GM12878 (cell line): ENCODE measurements at regions not wholly inside any gene's neighbourhood (a gene's known extent, or its start where the extent isn't known, plus 50 kb on each side); places are given as distances from the start of the nearest gene placed in this dataset.

Experiments used
- ATAC-seq: fragments of 200-7000 bp; cut with Tn5 transposase; 3 replicates; pipeline ENCODE4 v1.9.1; 2020; ENCODE audit warnings: mild to moderate bottlenecking, moderate library complexity
- BruUV-seq: library from RNA; stranded (reverse); fragments of 400-500 nt; replicated peaks from 2 replicates; lab custom pipeline; 2021; lab: Mats Ljungman, UMichigan
- CTCF ChIA-PET: fragments of 300-600 bp; sonication (Branson Sonifier 250); formaldehyde crosslinking; extraction: SDS; loops from one replicate; lab custom pipeline; 2021; ENCODE audit warnings: inconsistent platforms; lab: Yijun Ruan, JAX
- POLR2A ChIA-PET: fragments of 350-600 bp; formaldehyde crosslinking; extraction: SDS; loops from one replicate; lab custom pipeline; 2021; ENCODE audit warnings: inconsistent platforms; lab: Charles Lee
- RAD21 ChIA-PET: fragments of 300-600 bp; sonication (Branson Sonifier 250); formaldehyde crosslinking; loops from one replicate; lab custom pipeline; 2023; ENCODE audit warnings: antibody characterized with exemption; ENCODE audit not compliant: unreplicated experiment; lab: Charles Lee
- SMC1A ChIA-PET: fragments of 300-600 bp; sonication (Branson Sonifier 250); formaldehyde crosslinking; loops from one replicate; lab custom pipeline; 2023; ENCODE audit not compliant: unreplicated experiment, uncharacterized antibody; lab: Charles Lee
- DNase-seq: peaks from one replicate; pipeline ENCODE4 v3.0.0-alpha.2; 2011; ENCODE audit warnings: low read depth, low spot score
- FAIRE-seq: peaks from 3 replicates; lab custom pipeline; 2011; peaks lifted over from hg19 to GRCh38; lab: Jason Lieb, UNC
- H2AFZ ChIP-seq: 2 replicates; pipeline ENCODE4 v1.6.0; 2011; ENCODE audit warnings: low read depth, low read length, control low read depth; ENCODE audit not compliant: control insufficient read depth
- H3K27ac ChIP-seq: 2 replicates; pipeline ENCODE4 v1.5.1; 2011; ENCODE audit warnings: control low read depth; ENCODE audit not compliant: control insufficient read depth, insufficient read depth
- H3K27me3 ChIP-seq, 2 experiments: replicated peaks in 1 of 2; 2 replicates each; pipeline versions ENCODE4 v1.6.0 to v1.6.1; 2011; ENCODE audit warnings: low read length in 1 of 2; ENCODE audit not compliant: control insufficient read depth in 2 of 2, insufficient read depth in 2 of 2
- H3K36me3 ChIP-seq, 2 experiments: 2 replicates each; pipeline ENCODE4 v1.5.1; 2011; ENCODE audit warnings: low read length in 1 of 2; ENCODE audit not compliant: control insufficient read depth in 2 of 2, insufficient read depth in 2 of 2
- H3K4me1 ChIP-seq: 2 replicates; pipeline ENCODE4 v1.6.1; 2011; ENCODE audit warnings: mild to moderate bottlenecking, low read length, moderate library complexity, mixed read lengths; ENCODE audit not compliant: control insufficient read depth, insufficient read depth
- H3K4me2 ChIP-seq: 2 replicates; pipeline ENCODE4 v1.6.0; 2011; ENCODE audit warnings: control low read depth; ENCODE audit not compliant: control insufficient read depth, insufficient read depth
- H3K4me3 ChIP-seq: fragments of 200-600 bp; sonication (generic); 2 replicates; pipeline ENCODE4 v1.5.1; 2016
- H3K79me2 ChIP-seq: 2 replicates; pipeline ENCODE4 v1.6.0; 2011; ENCODE audit warnings: low read length; ENCODE audit not compliant: control insufficient read depth, insufficient read depth
- H3K9ac ChIP-seq: 2 replicates; pipeline ENCODE4 v1.8.0; 2011; ENCODE audit warnings: low read length, control low read depth, mixed read lengths; ENCODE audit not compliant: control insufficient read depth, insufficient read depth
- H3K9me3 ChIP-seq: replicated peaks from 3 replicates; pipeline ENCODE4 v1.5.1; 2011; ENCODE audit warnings: mild to moderate bottlenecking, low read length; ENCODE audit not compliant: control insufficient read depth, insufficient read depth
- H4K20me1 ChIP-seq: 2 replicates; pipeline ENCODE4 v1.6.0; 2011; ENCODE audit not compliant: control insufficient read depth, insufficient read depth
- CREB1 ChIP-seq: IDR thresholded peaks from 2 replicates; pipeline ENCODE4 v1.6.1; 2012; ENCODE audit warnings: low read depth, mild to moderate bottlenecking, inconsistent platforms
- FOS ChIP-seq: IDR thresholded peaks from 3 replicates; pipeline ENCODE4 v1.6.1; 2011; ENCODE audit warnings: borderline replicate concordance; ENCODE audit not compliant: insufficient read length; ENCODE audit errors: extremely low read depth
- GATAD2B ChIP-seq: fragments of 450-650 bp; conservative IDR thresholded peaks from 2 replicates; pipeline ENCODE4 v1.6.1; 2017; ENCODE audit warnings: low read depth, mild to moderate bottlenecking, moderate library complexity
- NRF1 ChIP-seq: conservative IDR thresholded peaks from 2 replicates; pipeline ENCODE4 v1.6.1; 2011; ENCODE audit warnings: mild to moderate bottlenecking, low read depth, low read length, improper control_type of control experiment
- PAX8 ChIP-seq: fragments of 450-650 bp; IDR thresholded peaks from 2 replicates; pipeline ENCODE4 v1.6.1; 2017; ENCODE audit warnings: mild to moderate bottlenecking, moderate library complexity
- RFX5 ChIP-seq: IDR thresholded peaks from 2 replicates; pipeline ENCODE4 v1.6.1; 2011; ENCODE audit warnings: low read depth, low read length, improper control_type of control experiment
- SIN3A ChIP-seq: IDR thresholded peaks from 2 replicates; pipeline ENCODE4 v1.6.1; 2012; ENCODE audit warnings: low read depth, low read length, improper control_type of control experiment
- SP1 ChIP-seq: IDR thresholded peaks from one replicate; pipeline ENCODE4 v1.6.1; 2011; ENCODE audit warnings: low read depth, low read length
- YBX1 ChIP-seq: fragments of 450-650 bp; IDR thresholded peaks from 2 replicates; pipeline ENCODE4 v1.6.1; 2016; ENCODE audit warnings: antibody characterized with exemption
- ZNF384 ChIP-seq: IDR thresholded peaks from 2 replicates; pipeline ENCODE4 v1.6.1; 2012; ENCODE audit warnings: low read depth, mild to moderate bottlenecking, low read length, improper control_type of control experiment, borderline replicate concordance
- WGBS: methylation state at CpG from one replicate; pipeline ENCODE4 v1.1.6; 2016; ENCODE audit warnings: low lambda C conversion rate; ENCODE audit not compliant: insufficient replicate concordance, insufficient coverage; ENCODE audit errors: missing lambda C conversion rate; 5-methylcytosine and 5-hydroxymethylcytosine counted together
- in situ Hi-C: fragments of 300-500 bp; cut with MboI; formaldehyde crosslinking; loops from 9 replicates; pipeline ENCODE4 v1.14.3; 2018; ENCODE audit warnings: mixed read lengths
- intact Hi-C: fragments of 100-400 bp; cut with micrococcal nuclease; formaldehyde crosslinking; loops from one replicate; pipeline ENCODE4 v1.14.2; 2022; ENCODE audit not compliant: unreplicated experiment
- TF ChIP-seq, protein P1 (sequence below): fragments of 450-650 bp; IDR thresholded peaks from 2 replicates; pipeline ENCODE4 v1.6.1; 2017; ENCODE audit warnings: borderline replicate concordance

DNA sequence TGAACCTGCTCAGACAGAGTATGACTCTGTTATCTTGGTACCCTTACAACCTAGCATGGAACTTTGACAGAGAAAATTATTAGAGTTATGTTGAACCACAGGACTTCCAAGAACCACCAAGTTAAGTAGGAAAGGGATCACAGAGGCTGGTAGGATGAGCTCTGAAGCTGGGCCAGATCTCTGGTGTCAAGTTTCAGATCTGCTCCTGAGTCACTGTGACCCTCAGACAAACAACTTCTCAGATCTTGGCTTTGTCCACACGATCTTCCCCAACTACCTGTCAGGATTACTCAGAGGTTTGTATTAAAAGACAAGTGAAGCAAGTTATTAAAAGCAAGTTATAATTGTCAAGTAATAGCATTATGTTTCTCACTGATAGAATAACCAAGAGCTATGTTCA, 189.0 kb downstream of the SEC61B start:
- RAD21 ChIA-PET = interaction anchor here (0.7 to 1.3 kb wide), 2 partner anchors 102 to 250 kb away, joined by 3 read pairs; no protein-coding TSS in a partner anchor
- Histone ChIP-seq H3K27ac (no peak overlapping the region), H3K4me1 (peaks cover under 1% of the 10 kb centered on the region), H2AFZ (no peak overlapping the region; the same call in 1 of the 2 replicates), H3K79me2 (no peaks in the 10 kb centered on the region), H3K9ac (no peak overlapping the region), H4K20me1 (no peaks in the 10 kb centered on the region), H3K4me3 (no peak overlapping the region; the same call in 1 of the 2 replicates), H3K4me2 (no peak overlapping the region), H3K36me3 (no peaks in the 10 kb centered on the region), H3K27me3 (no peaks in the 10 kb centered on the region), H3K9me3 (no peaks in the 10 kb centered on the region)
- POLR2A ChIA-PET = interaction anchor here (0.8 kb wide), 1 partner anchor 13 kb away, joined by 3 read pairs; no protein-coding TSS in a partner anchor
- in situ Hi-C loops (no loop called here), intact Hi-C loops (no loop called here)
- ATAC-seq (no peak), DNase-seq (no peak), FAIRE-seq (no peak)
- SMC1A ChIA-PET = interaction anchor here (1.2 kb wide), 1 partner anchor 27 kb away, joined by 5 read pairs; no protein-coding TSS in a partner anchor
- CTCF ChIA-PET = interaction anchor here (0.7 kb wide), 1 partner anchor 292 kb away, joined by 3 read pairs; no protein-coding TSS in a partner anchor
- WGBS = 31% methylated on average over 1 of the region's 1 CpG
- no TSS peak for BruUV-seq
- TF ChIP-seq, protein P1, sequence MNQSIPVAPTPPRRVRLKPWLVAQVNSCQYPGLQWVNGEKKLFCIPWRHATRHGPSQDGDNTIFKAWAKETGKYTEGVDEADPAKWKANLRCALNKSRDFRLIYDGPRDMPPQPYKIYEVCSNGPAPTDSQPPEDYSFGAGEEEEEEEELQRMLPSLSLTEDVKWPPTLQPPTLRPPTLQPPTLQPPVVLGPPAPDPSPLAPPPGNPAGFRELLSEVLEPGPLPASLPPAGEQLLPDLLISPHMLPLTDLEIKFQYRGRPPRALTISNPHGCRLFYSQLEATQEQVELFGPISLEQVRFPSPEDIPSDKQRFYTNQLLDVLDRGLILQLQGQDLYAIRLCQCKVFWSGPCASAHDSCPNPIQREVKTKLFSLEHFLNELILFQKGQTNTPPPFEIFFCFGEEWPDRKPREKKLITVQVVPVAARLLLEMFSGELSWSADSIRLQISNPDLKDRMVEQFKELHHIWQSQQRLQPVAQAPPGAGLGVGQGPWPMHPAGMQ = no peak
- TF ChIP-seq YBX1 = no peak
- no peak for TF ChIP-seq PAX8
- TF ChIP-seq GATAD2B = no peak
- TF ChIP-seq SIN3A = no peak
- TF ChIP-seq RFX5 = no peak
- TF ChIP-seq FOS = no peak
- TF ChIP-seq CREB1 = no peak
- TF ChIP-seq NRF1 = no peak
- TF ChIP-seq SP1 = no peak
- no peak for TF ChIP-seq ZNF384
